Osteoblast (primary cell): ENCODE measurements at regions not wholly inside any gene's neighbourhood (a gene's known extent, or its start where the extent isn't known, plus 50 kb on each side); places are given as distances from the start of the nearest gene placed in this dataset.

Source experiments
- DNase-seq: peaks from one replicate; pipeline ENCODE4 v3.0.0; 2011; ENCODE audit warnings: low spot score, mixed read lengths; ENCODE audit not compliant: insufficient read length; ENCODE audit errors: missing footprints
- H2AFZ ChIP-seq: 2 replicates; pipeline ENCODE4 v1.6.0; 2011; ENCODE audit warnings: mild to moderate bottlenecking, low read length
- H3K27ac ChIP-seq: 2 replicates; pipeline ENCODE4 v1.5.1; 2011; ENCODE audit warnings: mild to moderate bottlenecking, low read depth, low read length, moderate library complexity
- H3K27me3 ChIP-seq: 2 replicates; pipeline ENCODE4 v1.6.0; 2012; ENCODE audit warnings: mild to moderate bottlenecking, control low read depth, inconsistent platforms, low read length, moderate library complexity; ENCODE audit not compliant: insufficient read depth
- H3K36me3 ChIP-seq: 2 replicates; pipeline ENCODE4 v1.5.1; 2011; ENCODE audit warnings: mild to moderate bottlenecking, low read length, control low read depth, moderate library complexity; ENCODE audit not compliant: insufficient read depth
- H3K4me1 ChIP-seq: 2 replicates; pipeline ENCODE4 v1.5.1; 2011; ENCODE audit warnings: mild to moderate bottlenecking, low read length, control low read depth, moderate library complexity; ENCODE audit not compliant: insufficient read depth
- H3K4me2 ChIP-seq: 2 replicates; pipeline ENCODE4 v1.6.0; 2011; ENCODE audit warnings: mild to moderate bottlenecking, low read length; ENCODE audit not compliant: insufficient read depth
- H3K4me3 ChIP-seq: fragments of 200-600 bp; sonication (generic); 3 replicates; pipeline ENCODE4 v1.5.1; 2012; ENCODE audit warnings: mild to moderate bottlenecking, low read length, inconsistent platforms; ENCODE audit not compliant: insufficient read depth
- H3K79me2 ChIP-seq: 2 replicates; pipeline ENCODE4 v1.6.0; 2012; ENCODE audit warnings: mild to moderate bottlenecking, low read length, control low read depth, inconsistent platforms; ENCODE audit not compliant: insufficient read depth
- H3K9me3 ChIP-seq: 2 replicates; pipeline ENCODE4 v1.5.1; 2011; ENCODE audit warnings: low read depth, low read length, control low read depth
- H4K20me1 ChIP-seq: 2 replicates; pipeline ENCODE4 v1.6.0; 2012; ENCODE audit warnings: mild to moderate bottlenecking, low read length, control low read depth; ENCODE audit not compliant: insufficient read depth
- CTCF ChIP-seq: IDR thresholded peaks from 2 replicates; pipeline ENCODE4 v1.5.1; 2011; ENCODE audit warnings: mild to moderate bottlenecking, low read depth, low read length, moderate library complexity; ENCODE audit errors: extremely low read depth

- Histone ChIP-seq H3K27ac (no peak overlapping the region), H3K27me3 (no peaks in the 10 kb centered on the region), H3K79me2 (no peaks in the 10 kb centered on the region), H3K9me3 (no peaks in the 10 kb centered on the region), H4K20me1 (no peaks in the 10 kb centered on the region), H3K4me3 (no peak overlapping the region), H3K4me1 (peaks cover 5% of the 10 kb centered on the region), H2AFZ (no peak overlapping the region), H3K36me3 (no peaks in the 10 kb centered on the region), H3K4me2 (no peak overlapping the region)
- TF ChIP-seq CTCF, result no peak
- DNase-seq, result no peak
Measured at GRCh38 chr7:138205614-138206150, 129.4 kb downstream of the AKR1D1 start.

- H3K4me1 ChIP-seq, result peaks cover 5% of the 10 kb centered on the region
- no peaks in the 10 kb centered on the region for H3K79me2 ChIP-seq
- H3K9me3 ChIP-seq, result no peaks in the 10 kb centered on the region
- no peaks in the 10 kb centered on the region for H3K36me3 ChIP-seq
- H2AFZ ChIP-seq, result no peak overlapping the region
- DNase-seq, result no peak
- no peak overlapping the region for H3K4me3 ChIP-seq
- TF ChIP-seq CTCF, result no peak
- H3K4me2 ChIP-seq, result no peak overlapping the region
- H4K20me1 ChIP-seq, result no peaks in the 10 kb centered on the region
- no peak overlapping the region for H3K27ac ChIP-seq
- H3K27me3 ChIP-seq, result no peaks in the 10 kb centered on the region
Measured at GRCh38 chr7:138207555-138207971, 131.3 kb downstream of the AKR1D1 start.

- no peak overlapping the region for H3K4me2 ChIP-seq
- H3K9me3 ChIP-seq, result no peaks in the 10 kb centered on the region
- no peak overlapping the region for H2AFZ ChIP-seq
- H3K36me3 ChIP-seq, result no peaks in the 10 kb centered on the region
- no peaks in the 10 kb centered on the region for H3K27me3 ChIP-seq
- no peaks in the 10 kb centered on the region for H4K20me1 ChIP-seq
- H3K4me3 ChIP-seq, result no peak overlapping the region
- H3K79me2 ChIP-seq, result no peaks in the 10 kb centered on the region
- H3K27ac ChIP-seq, result no peak overlapping the region
- peaks cover 5% of the 10 kb centered on the region for H3K4me1 ChIP-seq
- DNase-seq, result no peak
- no peak for TF ChIP-seq CTCF
Measured at GRCh38 chr7:138208142-138208570, 131.9 kb downstream of the AKR1D1 start.

- Histone ChIP-seq H3K9me3 (no peaks in the 10 kb centered on the region), H3K79me2 (no peaks in the 10 kb centered on the region), H3K4me2 (no peak overlapping the region), H3K27me3 (no peaks in the 10 kb centered on the region), H2AFZ (no peak overlapping the region), H3K4me1 (peaks cover 5% of the 10 kb centered on the region), H3K36me3 (no peaks in the 10 kb centered on the region), H4K20me1 (no peaks in the 10 kb centered on the region), H3K4me3 (no peak overlapping the region), H3K27ac (no peak overlapping the region)
- no peak for DNase-seq
- no peak for TF ChIP-seq CTCF
Measured at GRCh38 chr7:138208864-138209263, 132.6 kb downstream of the AKR1D1 start.
